HG02885 (cell line): ENCODE measurements at regions not wholly inside any gene's neighbourhood (a gene's known extent, or its start where the extent isn't known, plus 50 kb on each side); places are given as distances from the start of the nearest gene placed in this dataset.

ENCODE experiments used
- ATAC-seq: cut with Tn5 transposase; IDR thresholded peaks from one replicate; pipeline ENCODE4 v1.9.1; 2021; ENCODE audit warnings: mild to moderate bottlenecking; ENCODE audit not compliant: unreplicated experiment, poor library complexity

- ATAC-seq, result no peak
Measured at GRCh38 chr6:108734271-108734922, 113.8 kb upstream of the ARMC2 start.

- ATAC-seq, result no peak
Measured at GRCh38 chr6:108735310-108736001, 112.8 kb upstream of the ARMC2 start.

DNA sequence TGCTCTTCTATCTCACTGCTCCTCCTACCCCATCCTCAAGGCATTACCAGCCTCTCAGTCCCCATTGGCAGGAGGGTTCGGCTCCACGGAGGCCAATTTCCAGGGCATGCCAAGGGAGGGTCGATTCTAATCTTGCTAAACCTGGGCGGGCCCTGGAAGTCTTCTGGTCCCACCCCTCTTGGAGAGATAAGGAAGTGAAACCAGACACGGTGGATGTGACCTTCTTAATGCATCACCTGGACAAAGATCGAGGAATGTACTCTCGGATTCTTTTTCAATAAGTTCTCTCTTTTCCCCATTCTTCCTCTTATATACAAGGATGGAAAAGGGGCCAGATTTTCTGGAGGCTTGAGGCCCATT lies 112.2 kb upstream of the ARMC2 start:
- ATAC-seq, result no peak

DNA sequence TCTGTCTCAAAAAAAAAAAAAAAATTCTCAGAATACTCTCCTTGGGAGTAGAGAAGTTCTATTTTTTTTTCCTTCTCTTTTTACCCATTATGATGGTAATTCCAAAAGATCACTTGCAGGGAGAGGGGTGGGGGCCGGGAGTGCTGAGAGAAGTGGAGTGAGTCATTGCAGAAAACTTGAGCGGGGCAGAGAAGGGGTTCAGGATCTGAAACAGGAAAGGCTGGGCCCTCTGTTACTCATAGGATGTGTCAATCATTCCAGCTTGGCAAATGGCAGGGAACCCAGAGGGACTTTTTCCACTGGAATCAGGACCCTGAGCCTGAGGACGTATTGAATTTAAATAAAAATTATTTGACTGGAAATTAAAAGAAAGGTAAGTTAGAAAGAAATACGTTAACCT lies 111.4 kb upstream of the ARMC2 start:
- no peak for ATAC-seq

GRCh38 chr6:108737594-108738546 lies 110.4 kb upstream of the ARMC2 start:
- ATAC-seq, result no peak

DNA sequence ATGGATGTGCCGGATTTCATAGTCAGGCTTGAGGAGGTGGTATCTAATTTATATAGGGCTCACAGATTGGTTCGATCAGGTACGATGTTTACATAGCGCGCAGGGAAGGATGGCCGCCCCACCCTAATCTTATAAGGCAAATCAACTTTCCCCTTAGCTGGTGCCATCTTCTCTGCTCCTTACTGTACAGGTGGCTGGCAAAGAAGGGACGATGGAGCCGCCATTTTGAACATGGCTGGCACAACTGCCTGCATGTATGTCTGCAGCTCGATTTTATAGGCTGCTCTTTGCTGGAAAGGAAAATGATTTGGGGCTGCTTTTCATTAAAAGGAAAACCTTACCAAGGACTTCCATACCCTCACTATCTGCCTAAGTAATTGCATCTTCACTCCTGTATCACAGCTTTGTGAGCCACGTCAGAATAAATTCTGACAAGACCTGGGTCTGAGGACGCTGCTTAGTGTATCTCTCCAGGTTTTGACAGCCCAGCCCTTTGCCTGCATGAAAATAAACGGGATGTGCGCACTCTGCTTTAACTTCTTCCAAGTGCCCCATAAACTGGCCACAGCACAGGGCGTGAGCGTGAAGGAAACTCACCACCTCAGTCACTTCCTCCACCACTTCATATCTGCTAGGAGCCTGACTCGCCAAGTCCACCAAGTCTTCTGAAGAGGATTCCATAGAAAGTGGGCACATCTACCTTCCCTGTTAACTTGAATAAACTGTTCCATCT lies 109.4 kb upstream of the ARMC2 start:
- no peak for ATAC-seq

DNA sequence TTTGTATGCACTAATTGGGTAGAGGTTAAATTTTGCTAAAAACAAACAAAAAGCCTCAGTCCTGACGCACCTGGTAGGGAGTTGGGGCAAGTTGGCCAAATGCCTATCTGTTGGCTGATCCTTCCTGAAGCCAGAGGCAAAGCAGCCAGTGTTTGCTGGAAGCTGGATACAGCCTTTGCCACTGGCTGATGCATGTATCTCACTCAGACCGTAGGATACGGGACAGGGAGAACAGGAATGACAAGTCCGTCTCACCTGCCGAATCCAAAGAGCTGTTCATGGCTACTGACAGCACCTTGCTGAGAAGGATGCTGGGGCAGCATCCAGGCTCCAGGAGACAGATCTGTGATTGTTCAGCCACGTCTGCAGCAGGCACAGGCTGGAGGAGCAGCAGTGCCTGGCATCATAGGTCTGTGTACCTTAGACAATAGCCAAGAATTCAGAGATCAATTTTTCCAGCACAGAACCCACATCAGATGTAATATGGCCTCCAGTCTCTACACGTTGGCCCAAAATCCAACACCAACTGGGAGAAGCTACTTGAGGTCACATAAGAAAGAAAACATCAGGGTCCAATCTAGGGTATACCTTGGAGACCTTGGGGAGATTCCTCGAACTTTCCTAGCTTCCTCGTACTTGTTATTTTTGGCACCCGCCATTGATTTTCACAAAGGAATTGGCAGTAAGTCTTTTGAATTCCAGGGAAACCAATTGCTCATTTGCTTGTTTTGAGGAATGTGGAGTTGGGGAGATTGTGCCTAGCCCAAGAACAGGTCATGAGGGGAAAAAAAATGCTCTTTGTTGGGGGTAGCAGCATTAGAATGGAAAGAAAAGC lies 108.5 kb upstream of the ARMC2 start:
- ATAC-seq, result no peak

- no peak for ATAC-seq
Measured at GRCh38 chr6:108741331-108741989, 106.8 kb upstream of the ARMC2 start.

GRCh38 chr6:108742041-108742440 lies 106.2 kb upstream of the ARMC2 start:
- no peak for ATAC-seq

GRCh38 chr6:108744244-108744972 lies 103.8 kb upstream of the ARMC2 start:
- ATAC-seq, result no peak

DNA sequence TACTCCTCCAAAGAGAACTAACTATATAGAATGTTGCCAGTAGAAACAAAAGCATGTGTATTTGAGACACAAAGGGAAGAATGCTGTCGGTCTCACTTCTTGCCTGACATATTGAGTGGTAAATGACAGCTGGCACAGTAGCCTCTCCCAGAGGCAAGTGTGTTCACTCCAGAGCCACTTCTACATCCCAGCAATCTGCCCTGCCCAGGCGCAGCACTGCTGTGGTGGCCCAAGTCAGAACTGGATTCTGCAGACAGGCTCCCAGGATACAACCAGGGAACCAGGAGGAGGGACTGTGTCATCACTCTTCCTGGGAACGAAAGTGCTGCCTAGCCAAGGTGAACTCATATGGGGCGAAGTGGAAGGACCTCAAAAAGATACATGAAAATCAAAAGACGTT lies 103.2 kb upstream of the ARMC2 start:
- no peak for ATAC-seq

DNA sequence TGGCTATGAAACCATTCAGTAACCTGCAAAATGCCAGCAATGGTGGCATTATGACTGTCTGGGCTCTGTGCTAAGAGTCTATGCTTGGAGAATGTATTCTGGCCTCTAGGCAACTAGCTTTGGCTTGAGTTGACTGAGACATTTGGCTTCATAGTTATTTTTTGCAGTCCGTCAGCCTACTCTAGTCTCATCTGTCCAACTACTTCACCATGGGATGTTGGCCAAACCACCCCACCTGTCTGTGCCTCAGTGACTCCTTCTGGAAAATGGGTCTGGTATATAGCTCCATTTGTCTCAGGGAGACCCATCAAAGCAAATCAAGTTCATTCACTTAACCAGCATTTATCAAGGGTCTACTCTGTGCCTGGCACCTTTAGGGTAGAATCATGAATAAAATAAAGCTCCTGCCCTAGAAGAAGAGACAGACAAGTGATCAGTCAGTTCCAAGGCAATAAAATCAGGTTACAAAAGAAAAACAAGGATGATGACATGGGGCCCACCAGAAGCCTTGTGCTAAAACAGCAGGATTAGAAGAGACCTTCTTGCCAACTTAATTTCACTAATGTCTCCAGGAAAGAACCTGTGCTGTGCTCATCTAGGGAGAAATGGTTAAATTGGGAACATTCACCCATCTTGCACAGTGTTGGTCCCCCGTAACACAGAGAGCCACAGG lies 102.4 kb upstream of the ARMC2 start:
- no peak for ATAC-seq

- ATAC-seq, result no peak
Measured at GRCh38 chr6:108746366-108746765, 101.9 kb upstream of the ARMC2 start.

GRCh38 chr6:108746836-108747575 lies 101.2 kb upstream of the ARMC2 start:
- ATAC-seq, result no peak

DNA sequence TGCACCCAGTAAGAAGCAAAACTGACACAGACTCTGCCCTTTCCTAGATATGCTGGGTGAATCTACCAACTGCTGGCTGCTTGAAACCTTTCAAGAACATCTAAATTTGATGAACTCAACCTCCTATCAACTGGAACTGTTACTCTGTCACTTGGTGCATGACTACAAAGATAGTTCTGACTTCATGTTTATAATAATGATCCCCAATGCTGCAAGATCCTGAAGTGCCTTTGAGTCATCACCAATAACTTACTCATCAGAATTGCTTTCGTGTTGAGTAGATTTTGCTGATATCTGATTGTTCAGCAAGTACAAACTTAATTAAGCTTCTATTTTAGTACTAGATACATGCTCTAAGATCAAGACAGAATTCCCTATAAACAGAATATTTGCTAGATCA lies 100.2 kb upstream of the ARMC2 start:
- ATAC-seq, result no peak

DNA sequence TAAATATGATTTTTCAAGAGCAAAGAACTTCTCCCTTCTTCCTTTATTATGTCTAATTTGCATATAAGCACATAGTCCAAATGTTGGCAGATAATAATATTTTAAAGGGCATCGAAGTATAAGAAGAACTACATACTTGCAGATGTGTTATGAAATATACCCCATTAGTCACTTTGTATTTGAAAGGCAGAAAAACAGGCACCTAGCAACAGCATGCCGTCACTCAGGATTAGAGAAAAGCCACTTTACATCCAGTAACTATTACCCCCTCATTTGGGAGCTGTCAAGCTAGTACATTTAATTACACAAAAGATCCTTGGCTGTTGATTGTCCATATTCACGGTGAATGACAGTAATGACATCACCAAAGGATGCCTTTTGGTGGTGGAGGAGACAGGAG lies 99.3 kb upstream of the ARMC2 start:
- ATAC-seq, result no peak

DNA sequence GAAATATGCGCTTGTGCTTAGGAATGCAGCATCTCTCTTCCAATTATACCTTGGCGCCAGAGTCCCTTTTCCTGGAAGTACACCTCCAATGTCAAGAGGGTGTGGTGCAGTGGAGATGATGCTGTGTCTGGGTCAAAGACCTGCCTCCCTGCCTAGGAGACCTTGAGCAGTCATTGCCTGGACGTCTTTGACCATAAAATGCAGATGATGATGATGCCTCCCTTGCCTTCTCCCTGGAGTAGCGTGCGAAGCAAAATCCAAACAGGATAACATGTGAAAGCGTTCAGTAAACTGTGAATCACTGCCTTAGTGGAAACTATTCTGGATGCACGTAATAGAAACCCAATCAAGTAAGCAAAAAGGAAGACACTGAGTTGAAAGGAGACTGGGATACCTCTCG lies 97.4 kb upstream of the ARMC2 start:
- no peak for ATAC-seq
